ENCODE measurements at regions not wholly inside any gene's neighbourhood (a gene's known extent, or its start where the extent isn't known, plus 50 kb on each side); places are given as distances from the start of the nearest gene placed in this dataset.

- peaks cover 0 to 13% (median 4%) of the 10 kb centered on the region in 8 donors for H3K9me3 ChIP-seq
- DNase-seq = no peak
- 63 to 89% (median 82%) methylated on average over 5 of the region's 5 CpGs for WGBS, 5 donors
- no peaks in the 10 kb centered on the region for H3K4me1 ChIP-seq
- no peak overlapping the region for H3K4me3 ChIP-seq
- no peaks in the 10 kb centered on the region for H3K27me3 ChIP-seq (replicated peaks in 1 of 7)
- H3K27ac ChIP-seq = no peak overlapping the region
- intact Hi-C loops (cut with DNase I; ENCODE audit: low total_unique reads) = no loop called here
- H3K36me3 ChIP-seq = no peaks in the 10 kb centered on the region
- no peak for TF ChIP-seq CTCF (IDR thresholded peaks at IDR 0.05 in 8 of 11, conservative IDR thresholded peaks at IDR 0.05 in 3 of 11)
- no peak for TF ChIP-seq POLR2AphosphoS5 (IDR thresholded peaks at IDR 0.05)
- no peak for TF ChIP-seq POLR2A (IDR thresholded peaks at IDR 0.05)
Observed at GRCh38 chr6:153368131-153368530, 237.0 kb upstream of the RGS17 start.

GRCh38 chr6:153367021-153367420 is 235.9 kb upstream of the RGS17 start:
- Histone ChIP-seq H3K27ac (no peak overlapping the region), H3K36me3 (no peaks in the 10 kb centered on the region), H3K27me3 (replicated peaks in 1 of 7) (no peaks in the 10 kb centered on the region), H3K4me3 (no peak overlapping the region), H3K4me1 (no peaks in the 10 kb centered on the region), H3K9me3 (peaks cover 0 to 16% (median 5%) of the 10 kb centered on the region in 8 donors)
- no peak for TF ChIP-seq CTCF (IDR thresholded peaks at IDR 0.05 in 8 of 11, conservative IDR thresholded peaks at IDR 0.05 in 3 of 11)
- TF ChIP-seq POLR2AphosphoS5 (IDR thresholded peaks at IDR 0.05) = no peak
- TF ChIP-seq POLR2A (IDR thresholded peaks at IDR 0.05) = no peak
- 74 to 86% (median 76%) methylated on average over 6 of the region's 6 CpGs for WGBS, 5 donors
- intact Hi-C loops (cut with DNase I; ENCODE audit: low total_unique reads) = no loop called here
- no peak for DNase-seq

- H3K4me1 ChIP-seq = no peaks in the 10 kb centered on the region
- H3K27me3 ChIP-seq (replicated peaks in 1 of 7) = no peaks in the 10 kb centered on the region
- no peak for DNase-seq
- no peak overlapping the region for H3K4me3 ChIP-seq
- TF ChIP-seq POLR2AphosphoS5 (IDR thresholded peaks at IDR 0.05) (no peak), POLR2A (IDR thresholded peaks at IDR 0.05) (no peak), CTCF (IDR thresholded peaks at IDR 0.05 in 8 of 11, conservative IDR thresholded peaks at IDR 0.05 in 3 of 11) (no peak)
- H3K27ac ChIP-seq = no peak overlapping the region
- peaks cover 0 to 30% (median 13%) of the 10 kb centered on the region in 8 donors for H3K9me3 ChIP-seq
- 70 to 73% (median 72%) methylated on average over 6 of the region's 6 CpGs for WGBS, 5 donors
- intact Hi-C loops (cut with DNase I; ENCODE audit: low total_unique reads) = no loop called here
- no peaks in the 10 kb centered on the region for H3K36me3 ChIP-seq
Observed at GRCh38 chr6:153357391-153357790, 226.3 kb upstream of the RGS17 start.

DNA sequence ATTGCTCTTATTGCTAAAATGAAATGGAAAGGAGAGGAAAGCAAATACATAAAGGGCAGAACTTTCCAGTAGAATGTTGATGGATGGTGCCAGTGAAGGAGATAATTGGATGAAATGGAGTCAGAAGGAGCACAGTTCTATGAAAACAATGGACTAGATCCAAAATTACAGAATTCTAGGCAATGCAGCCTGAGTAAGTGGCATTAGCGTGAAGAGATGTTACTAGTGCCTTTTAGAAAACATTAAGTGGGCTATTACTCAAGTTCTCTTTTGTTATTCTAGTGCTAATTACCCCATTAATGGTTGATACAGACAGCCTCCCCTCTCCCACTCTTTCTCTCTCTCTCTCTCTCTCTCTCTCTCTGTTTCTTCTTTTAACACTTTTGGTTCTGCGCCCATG is 209.5 kb upstream of the RGS17 start:
- no peak for DNase-seq
- Histone ChIP-seq H3K4me3 (no peak overlapping the region), H3K4me1 (no peaks in the 10 kb centered on the region), H3K27me3 (replicated peaks in 1 of 7) (no peaks in the 10 kb centered on the region), H3K27ac (no peak overlapping the region), H3K9me3 (no peaks in the 10 kb centered on the region), H3K36me3 (no peaks in the 10 kb centered on the region)
- WGBS, 5 donors = 72 to 77% (median 75%) methylated on average over 2 of the region's 2 CpGs
- TF ChIP-seq POLR2A (IDR thresholded peaks at IDR 0.05) = no peak
- no peak for TF ChIP-seq CTCF (IDR thresholded peaks at IDR 0.05 in 8 of 11, conservative IDR thresholded peaks at IDR 0.05 in 3 of 11)
- intact Hi-C loops (cut with DNase I; ENCODE audit: low total_unique reads) = no loop called here
